DMS153 treated with DMSO at 0.1 percent for 48 hours (cell line): ENCODE measurements at regions not wholly inside any gene's neighbourhood (a gene's known extent, or its start where the extent isn't known, plus 50 kb on each side); places are given as distances from the start of the nearest gene placed in this dataset.

Experiments used
- DNase-seq: peaks from one replicate; lab custom pipeline; 2025; ENCODE audit not compliant: unreplicated experiment; lab: John Stamatoyannopoulos, UW

DNA sequence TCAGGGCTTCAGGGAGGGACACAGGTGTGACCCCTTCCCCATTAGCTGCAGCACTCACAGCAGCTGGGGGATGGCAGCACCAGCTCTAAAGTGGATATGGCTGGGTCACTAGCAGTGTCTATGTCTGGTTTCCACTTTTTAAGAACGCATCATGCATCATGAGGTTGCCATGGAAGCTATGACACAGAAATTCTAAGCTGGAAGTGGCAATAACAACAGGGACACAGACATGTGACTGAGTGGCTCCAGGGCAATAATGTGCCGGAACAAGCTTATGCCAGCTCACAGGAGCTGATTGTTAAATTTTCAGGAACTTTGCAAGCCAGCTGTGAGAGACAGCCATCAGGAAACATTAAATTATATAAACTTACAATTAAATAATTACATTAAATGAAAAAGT, 51.2 kb upstream of the NFASC start:
- no peak for DNase-seq
